HG03439 (cell line): ENCODE measurements at regions not wholly inside any gene's neighbourhood (a gene's known extent, or its start where the extent isn't known, plus 50 kb on each side); places are given as distances from the start of the nearest gene placed in this dataset.

Experiments
- ATAC-seq: cut with Tn5 transposase; IDR thresholded peaks from one replicate; pipeline ENCODE4 v1.9.1; 2021; ENCODE audit warnings: mild to moderate bottlenecking, moderate library complexity; ENCODE audit not compliant: unreplicated experiment

DNA sequence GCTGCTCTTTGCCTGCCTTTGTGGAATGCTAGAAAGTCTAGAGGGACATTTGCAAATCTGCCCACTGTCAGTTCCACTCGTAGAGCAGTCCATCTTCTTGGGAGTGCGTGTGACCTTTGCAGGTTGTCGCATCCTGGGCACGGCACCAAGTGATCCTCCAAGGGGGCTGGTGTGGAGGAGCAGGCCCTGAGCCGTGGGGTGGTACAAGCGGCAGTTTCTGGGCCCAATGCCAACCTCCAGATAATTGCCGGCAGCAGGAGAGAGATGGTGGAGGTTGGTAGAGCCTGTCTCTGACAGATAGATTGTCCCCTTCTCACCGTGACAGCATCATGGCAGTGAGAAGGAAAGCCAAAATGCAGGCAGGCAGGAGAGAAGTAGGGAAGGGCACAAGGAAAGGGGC lies 150.7 kb upstream of the SLC14A2 start:
- no peak for ATAC-seq

DNA sequence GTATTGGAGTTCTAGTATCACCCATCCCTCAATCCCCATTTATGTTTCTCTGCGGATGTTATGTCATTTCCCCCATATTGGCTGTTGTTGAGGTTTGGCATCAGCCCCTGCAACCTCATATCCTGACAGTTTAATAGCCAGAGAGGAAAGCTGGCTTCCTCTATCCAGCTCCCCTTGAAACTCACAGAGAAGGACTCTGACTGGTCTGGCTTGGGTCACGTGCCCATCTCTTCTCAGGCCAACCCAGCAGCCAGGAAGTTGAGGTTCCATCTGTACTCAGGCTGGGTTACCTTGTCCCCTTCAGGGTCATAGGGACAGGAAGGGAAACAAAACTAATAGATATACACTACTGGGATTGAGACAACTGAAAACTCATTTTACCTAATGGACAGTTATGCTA lies 148.0 kb upstream of the SLC14A2 start:
- ATAC-seq, result no peak

DNA sequence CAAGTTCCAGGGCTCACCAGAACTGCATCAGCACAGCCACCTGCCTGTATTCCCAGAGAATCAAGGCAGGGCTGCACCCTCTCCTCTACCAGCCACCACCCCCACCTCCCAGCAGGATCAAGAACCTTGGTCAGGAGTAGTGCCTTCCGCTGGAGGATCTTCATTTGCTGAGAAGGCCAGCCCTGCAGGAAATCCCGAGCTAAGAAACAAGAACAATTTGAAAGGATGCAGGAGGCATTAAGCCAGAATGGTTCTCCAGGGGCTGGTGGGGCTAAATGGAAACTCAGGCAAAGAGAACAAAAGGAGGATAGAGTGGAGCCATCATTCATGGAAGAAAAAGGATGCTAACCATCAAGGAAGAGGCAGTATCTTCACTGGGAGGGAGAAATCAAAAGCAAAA lies 147.3 kb upstream of the SLC14A2 start:
- no peak for ATAC-seq

DNA sequence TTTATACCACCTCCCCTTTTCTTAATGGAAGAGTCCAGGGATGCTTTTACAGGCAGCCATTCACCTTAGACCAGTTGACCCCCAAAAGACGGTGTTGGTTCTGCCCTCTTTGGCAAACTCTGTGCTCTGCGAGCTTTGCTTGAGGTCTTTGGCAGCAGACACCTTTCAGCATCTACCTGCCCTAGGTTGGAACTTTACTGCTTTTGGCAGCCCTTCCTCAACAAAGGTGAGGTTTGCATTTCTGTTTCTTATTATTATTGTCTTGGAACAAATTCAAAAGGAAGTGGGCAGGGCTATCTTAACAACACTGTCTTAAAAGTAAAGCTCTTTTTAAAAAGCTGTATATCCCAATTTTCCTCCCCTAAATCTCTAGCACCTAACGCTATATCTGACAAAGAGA lies 136.4 kb upstream of the SLC14A2 start:
- no peak for ATAC-seq

DNA sequence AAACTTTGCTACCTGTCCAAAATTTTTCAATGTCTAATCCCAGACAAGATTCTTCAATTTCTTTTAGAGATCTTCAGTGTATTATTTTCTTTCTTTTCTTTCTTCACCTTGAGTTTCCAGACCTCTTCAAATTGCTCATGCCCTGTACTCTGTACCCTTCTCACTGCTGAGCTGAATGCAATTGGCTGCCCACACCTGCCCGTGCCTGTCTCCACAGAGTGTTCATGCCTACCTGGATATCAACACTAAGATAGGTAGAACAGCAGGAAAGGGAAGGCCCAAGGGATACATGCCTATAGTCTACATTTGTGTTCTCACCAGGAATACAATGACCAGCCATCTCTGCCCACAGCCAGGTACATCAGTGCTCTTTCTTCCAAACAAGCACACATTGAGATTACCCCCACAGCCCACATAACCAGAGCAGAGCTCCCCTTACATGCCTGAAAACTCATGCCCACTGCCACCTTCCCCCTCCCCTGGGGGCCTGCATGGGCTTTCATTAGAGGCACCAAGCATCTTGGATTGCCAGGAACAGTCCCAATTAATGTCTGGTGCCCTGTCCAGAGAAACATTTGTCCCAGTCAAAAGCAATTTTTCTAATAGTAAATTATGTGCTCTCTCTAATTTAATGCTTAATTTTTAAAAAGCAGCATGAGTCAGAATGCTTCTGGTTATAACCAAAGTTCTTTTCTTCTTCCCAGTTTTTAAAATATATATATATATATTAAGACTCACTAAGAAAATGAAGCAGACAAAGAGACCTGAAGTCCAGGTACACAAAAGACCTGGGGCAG lies 134.9 kb upstream of the SLC14A2 start:
- no peak for ATAC-seq

DNA sequence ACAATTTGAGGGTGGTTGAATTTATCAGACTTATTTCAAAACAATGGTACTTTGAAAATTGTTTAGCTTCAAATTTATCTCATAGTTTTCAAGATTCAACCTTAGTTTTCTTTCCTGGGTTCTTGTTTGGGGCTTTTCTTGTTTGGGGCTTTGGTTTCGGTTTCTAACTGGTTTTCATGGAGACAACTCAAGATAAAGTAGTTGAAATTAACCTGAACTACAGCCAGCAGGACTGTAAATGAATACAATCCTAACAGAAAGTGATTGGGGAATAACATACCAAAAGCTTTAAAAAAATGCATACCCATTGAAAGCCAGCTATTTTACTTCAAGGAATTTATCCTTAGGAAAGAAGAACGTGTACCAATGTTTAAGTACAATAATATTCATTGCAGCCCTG lies 133.5 kb upstream of the SLC14A2 start:
- ATAC-seq, result no peak

DNA sequence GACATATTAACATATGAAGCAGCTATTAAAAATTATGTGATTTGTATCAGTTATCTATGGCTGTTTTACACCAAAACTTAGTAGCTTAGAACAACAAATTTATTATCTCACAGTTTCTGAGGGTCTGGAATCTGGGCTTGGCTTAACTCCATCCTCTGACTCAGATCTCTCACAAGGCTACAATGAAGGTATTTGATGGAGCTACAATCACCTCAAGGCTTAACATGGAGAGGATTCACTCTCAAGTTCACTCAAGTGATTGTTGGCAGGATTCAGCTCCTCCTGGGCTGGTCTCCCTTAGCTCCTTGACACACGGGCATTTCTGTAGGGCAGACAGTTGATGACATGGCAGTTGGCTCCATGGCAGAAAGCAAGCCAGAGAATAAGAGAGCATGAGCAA lies 133.0 kb upstream of the SLC14A2 start:
- ATAC-seq, result no peak

DNA sequence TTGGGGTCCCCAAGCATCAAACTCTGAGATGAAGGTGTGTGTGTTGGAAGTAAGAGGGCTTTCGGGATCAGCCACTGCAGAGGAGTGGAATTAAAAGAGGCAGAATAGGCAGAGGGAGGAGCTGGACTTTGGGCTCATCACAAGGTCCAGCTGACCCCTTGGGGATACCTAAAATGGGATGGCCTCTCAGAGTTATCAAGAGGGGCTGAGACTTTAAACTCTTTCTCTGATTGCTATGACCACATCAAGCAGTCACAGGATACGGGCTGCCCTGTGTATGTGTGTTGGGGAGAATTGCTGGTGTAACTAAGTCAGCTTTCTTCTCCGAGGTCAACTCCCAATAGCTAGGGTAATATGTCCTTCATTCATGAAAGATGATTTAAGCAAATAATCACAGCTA lies 127.7 kb upstream of the SLC14A2 start:
- ATAC-seq, result no peak

DNA sequence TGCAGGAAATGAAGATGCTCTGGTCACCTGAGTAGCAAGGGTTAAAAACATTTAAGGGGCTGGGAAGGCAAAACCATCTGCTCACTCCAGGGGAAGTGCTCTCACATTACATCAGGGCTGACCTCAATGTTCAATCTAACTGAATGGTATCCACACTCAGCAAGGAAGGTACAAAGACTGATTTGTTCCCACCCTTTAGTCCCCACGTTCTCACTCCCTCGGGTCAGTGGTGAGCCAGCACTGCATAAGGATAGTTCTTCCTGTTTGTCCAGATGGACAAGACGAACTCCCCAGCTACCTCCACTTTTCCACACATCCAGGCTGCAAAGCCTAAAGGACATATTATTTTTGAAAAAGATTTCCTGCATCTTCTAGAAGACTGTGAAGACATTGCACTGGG lies 126.6 kb upstream of the SLC14A2 start:
- ATAC-seq, result no peak

DNA sequence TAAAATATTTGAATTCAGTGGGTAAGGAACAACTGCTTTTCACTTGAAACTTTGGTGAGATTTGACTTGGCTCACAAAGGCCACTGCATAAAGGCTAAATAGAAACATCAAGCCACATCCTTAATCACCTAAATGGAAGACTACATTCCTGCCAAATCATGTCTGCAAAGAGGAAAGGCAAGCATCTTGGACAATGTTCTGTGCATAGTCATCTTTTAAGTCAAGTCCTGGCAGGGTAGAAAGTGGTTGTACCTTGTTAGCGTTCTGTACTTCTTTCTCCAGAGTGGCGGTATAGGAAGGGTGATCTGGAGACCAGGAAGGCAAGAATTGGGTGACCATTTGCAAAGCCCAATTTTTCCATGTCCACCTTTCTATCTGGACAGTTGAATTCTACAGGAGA lies 121.4 kb upstream of the SLC14A2 start:
- no peak for ATAC-seq

DNA sequence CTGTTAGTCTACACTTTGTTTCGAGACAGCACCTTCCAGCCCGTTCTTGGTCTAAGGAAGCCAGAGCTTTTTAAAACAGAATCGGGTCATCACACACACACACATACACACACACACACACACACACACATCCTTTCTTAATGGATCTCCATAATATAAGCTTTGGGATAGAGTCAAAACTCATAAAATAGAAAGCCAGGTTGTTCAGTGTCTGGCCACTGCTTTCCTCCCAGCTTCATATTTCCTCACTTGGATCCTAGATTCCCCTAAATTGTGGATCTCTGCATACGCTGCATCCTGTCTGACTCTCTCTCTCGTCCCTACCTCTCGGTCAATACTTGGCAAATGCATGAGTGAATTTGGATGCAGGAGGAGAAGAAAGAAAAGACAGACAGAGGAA lies 120.5 kb upstream of the SLC14A2 start:
- ATAC-seq, result no peak

DNA sequence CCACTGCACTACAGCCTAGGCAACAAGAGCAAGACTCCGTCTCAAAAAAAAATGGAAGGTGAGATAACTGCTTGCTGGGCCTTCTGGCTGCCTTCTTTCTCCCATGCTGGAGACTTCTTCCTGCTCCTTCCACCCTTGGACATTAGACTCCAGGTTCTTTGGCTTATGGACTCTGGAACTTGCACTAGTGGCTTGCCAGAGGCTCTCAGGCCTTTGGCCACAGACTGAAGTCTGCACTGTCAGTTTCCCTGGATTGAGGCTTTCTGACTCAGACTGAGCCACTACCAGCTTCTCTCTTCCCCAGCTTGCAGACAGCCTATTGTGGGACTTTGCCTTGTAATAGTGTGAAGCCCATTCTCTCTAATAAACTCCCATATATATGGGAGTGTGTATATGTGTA lies 118.5 kb upstream of the SLC14A2 start:
- ATAC-seq, result no peak

DNA sequence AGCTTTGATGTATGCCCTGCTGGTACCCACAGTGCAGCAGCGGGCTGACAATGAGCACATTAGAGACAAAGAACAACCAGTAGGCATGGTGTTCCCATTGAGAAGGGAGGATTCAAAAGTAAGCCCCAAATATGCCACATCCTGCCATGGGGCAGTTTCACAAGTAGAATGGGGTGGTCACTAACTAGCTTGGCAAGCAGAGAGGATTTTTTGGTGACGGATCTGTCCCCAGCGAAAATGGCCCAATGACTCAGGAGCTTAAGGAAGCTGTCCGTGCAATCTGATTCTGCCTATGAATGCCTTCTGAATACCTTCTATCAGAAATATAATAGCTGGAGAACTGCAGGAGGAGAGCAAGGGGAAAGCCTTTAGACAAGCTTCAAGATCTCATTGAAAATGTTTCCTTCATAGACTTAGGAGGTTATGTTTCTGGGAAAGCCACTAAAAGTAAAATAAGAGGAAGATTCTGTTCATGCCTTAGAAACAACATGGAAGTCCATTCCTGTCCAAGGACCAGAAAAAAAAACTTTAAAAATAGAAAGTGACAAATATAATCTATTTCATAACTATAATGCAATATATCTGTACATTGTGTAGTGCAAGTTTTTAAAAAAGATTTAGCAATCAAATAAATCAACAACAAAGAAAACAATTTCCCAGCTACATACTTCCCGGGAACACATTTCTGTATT lies 117.5 kb upstream of the SLC14A2 start:
- no peak for ATAC-seq

DNA sequence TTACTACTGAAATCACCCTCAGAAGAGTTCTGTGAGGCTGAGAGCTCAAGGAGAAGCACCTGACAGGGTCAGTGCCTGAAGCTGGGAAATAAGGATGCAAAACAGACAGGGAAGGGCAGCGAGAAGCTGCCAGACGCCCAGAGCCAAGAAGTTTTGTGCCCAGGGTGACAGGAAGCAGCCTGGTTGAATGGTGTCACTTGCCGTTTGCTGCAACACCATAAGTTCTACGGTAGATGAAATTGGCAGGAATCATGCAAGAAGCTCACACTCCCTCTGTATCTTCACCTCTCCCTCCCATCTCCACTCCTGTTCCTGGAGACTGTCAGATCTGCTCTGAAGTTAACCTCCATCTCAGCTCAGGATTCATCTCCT lies 117.0 kb upstream of the SLC14A2 start:
- ATAC-seq, result no peak

DNA sequence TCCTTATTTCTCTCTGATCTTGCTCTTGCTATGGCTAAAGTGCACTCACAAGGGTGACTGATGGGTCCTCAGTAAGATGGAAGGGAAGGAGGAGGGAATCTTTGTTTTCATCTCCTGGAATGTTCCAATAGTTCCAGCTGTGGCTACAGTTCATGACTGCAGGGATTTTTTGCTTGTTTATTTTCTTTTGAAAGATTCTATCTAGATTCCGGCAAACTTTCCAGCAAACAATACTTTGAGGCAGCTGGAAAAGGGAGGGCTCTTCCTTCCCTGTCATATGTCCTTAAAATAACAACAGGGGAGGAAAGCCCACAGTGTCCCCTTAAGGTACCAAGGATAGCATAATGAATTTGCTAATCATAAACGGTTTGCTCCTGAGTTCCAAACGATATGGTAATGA lies 111.3 kb upstream of the SLC14A2 start:
- ATAC-seq, result no peak

DNA sequence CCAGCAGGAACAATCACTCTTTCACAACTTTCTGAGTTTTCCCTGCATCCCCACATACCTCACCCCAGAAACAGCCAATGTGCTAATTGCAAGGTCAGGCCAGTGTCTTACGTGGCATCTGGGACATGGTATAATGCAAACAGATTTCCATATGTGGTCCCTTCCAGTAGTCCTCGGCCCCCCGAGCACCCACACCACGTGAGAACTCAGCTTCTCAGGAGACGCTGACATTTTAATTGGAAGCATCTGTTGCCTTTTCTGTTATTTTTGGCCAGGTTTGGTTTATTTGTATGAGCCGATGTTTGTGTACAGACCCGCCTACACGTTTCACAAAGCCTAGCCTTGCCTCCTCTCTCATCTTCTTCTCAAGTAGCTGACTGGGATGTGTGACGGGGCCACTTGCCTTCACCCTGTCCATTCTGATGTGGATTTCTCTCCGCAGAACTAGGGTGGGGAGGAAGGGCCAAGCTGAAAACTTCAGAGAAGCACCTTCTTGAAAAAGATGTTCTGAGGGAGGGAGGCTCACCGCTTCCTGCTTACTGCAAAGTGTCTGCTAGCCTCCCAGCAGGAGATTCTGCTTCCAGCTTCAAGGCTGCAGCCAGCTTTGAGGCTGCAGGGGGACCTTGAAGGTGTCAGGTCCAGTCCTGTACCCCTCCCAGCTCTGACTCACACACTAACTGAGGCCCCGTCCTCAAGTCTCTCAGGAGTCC lies 109.6 kb upstream of the SLC14A2 start:
- no peak for ATAC-seq

DNA sequence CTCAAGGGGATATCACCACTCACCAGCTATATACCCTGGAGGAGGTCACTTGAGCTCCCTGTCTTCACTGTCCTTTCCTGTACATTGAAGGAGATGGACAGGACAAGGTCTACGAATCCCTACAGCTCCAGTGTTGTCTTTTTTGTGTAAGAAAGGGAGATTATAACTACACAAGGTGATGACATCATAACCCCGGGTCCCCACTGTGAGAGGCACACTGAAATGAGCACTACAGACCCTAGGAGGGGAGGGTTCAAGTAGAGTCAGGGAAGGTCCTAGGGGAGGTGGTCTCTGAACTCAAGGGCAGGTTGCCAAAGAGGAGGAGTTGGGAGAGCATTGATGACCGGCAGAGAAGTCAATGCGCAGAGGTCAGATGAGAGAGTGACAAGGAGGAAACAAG lies 108.3 kb upstream of the SLC14A2 start:
- ATAC-seq, result no peak

DNA sequence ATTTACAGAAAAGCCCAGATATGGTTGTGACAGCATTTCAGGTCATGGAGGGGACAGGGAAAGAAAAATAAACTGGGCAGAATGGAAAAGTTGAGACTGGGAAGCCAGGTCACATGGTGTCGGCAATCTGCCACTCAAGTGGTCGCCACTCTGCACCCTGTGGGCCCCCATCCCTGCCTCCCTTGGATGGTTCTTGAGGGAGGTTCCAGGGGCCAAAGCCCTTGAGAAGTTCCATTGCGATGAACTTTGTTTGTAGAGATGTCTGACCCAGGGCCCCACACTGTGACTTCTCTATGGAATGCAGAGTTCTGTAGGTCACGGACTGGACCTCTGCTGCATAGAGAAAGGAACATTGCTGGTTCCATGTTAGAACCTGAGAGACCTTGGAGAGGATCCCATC lies 105.7 kb upstream of the SLC14A2 start:
- no peak for ATAC-seq

DNA sequence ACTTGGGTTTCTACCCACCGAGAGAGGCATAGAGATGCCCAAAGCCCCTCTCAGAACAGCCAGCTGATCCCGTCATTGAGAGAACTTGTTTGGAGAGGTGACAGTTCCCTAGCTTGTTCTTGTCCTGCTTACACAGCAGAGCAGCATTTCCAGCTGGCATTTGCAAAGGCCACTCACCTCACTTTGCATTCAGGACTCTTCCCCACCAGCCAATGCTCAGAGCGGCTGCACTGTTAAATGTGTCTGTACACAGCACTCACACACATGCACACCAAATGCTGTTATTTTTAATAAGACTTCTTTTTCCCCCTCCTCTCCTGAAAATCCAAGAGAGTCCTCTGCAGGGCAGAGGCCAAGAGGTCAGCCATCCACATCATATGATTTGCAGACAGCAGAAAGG lies 104.6 kb upstream of the SLC14A2 start:
- ATAC-seq, result no peak

DNA sequence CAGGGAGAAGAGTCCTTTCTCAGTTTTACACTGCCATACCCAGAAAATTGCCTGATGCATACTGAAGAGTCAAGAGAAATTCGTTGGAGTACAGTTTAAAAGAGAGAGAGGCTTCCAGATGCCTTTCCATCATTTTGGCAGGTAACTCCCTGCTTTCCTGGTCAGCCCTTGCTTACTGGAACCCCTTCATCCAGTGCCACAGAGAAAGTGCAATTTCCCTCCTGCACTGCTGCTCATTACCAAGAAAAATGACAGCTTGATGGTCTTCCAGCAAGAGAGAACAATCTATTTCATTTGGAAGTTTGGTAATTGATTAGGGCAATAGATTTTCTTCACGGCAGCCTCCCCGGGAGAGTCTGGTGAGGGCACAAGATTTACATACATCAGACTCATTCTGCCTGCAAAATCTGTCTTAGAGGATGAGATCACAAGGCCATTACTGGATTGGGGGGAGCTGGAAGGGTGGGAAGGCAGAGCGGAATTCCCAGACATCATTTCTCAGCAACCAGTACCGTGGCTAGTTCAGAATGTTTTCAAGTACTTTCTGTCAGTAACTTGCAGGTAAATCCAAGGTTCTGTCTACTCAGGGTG lies 102.8 kb upstream of the SLC14A2 start:
- no peak for ATAC-seq

DNA sequence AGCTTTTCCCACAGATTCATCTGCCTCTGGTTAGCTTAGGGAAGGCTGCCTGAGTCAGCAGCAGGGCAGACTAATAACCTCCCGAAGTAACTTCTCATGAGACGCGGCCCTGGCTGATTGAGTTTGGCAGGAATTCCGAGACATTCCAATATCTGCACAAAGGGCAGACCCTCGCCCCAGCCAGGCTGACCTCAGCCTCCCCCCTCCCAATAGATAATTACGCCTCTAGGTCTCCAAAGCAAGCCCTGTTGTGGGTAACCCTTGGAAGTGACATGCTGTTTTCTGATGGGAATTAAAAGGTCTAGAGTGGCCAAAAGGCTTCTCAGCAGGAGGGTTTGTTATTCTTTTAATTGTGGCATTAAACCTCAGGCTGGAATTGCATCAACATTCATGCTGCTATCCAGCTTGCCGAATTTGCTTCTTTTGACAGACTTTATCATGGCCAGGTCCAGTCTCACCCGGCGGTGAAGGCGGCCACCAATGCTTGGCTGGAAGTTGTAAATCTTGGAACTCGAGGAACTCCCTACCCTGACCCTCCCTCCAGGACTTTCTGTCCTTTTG lies 98.0 kb upstream of the SLC14A2 start:
- ATAC-seq, result no peak
